VCaP (cell line): ENCODE measurements at regions not wholly inside any gene's neighbourhood (a gene's known extent, or its start where the extent isn't known, plus 50 kb on each side); places are given as distances from the start of the nearest gene placed in this dataset.
"Not testable (repeated sequence)": the region's sequence is repeated elsewhere in the genome, so short reads cannot be mapped to it uniquely, and the experiment has no call there.

Experiments used
- H3K27ac ChIP-seq: fragments of 450-650 bp; 2 replicates; pipeline ENCODE4 v1.5.1; 2017
- TF ChIP-seq, protein P1 (sequence below): fragments of 450-650 bp; conservative IDR thresholded peaks from 2 replicates; pipeline ENCODE4 v1.5.1; 2017; ENCODE audit warnings: mild to moderate bottlenecking, moderate library complexity

DNA sequence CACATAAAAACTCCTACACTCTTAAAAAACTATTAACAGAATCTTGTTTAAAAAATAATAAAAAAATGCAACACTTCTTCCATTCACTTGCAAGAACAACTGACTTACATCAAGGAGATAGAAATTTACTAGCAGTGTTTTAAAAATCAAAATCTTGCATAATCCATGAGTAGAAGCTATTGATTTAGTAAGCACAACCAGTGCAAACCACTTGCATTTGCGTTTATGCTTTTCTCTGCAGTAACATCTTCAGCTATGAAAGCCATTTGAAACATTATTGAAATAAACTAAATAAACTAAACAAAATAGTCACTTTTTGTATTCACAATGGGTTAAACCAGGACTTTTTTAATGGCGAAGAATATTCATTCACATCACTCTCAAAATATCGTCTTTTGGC lies 389.2 kb upstream of the EMCN start:
- TF ChIP-seq, protein P1, sequence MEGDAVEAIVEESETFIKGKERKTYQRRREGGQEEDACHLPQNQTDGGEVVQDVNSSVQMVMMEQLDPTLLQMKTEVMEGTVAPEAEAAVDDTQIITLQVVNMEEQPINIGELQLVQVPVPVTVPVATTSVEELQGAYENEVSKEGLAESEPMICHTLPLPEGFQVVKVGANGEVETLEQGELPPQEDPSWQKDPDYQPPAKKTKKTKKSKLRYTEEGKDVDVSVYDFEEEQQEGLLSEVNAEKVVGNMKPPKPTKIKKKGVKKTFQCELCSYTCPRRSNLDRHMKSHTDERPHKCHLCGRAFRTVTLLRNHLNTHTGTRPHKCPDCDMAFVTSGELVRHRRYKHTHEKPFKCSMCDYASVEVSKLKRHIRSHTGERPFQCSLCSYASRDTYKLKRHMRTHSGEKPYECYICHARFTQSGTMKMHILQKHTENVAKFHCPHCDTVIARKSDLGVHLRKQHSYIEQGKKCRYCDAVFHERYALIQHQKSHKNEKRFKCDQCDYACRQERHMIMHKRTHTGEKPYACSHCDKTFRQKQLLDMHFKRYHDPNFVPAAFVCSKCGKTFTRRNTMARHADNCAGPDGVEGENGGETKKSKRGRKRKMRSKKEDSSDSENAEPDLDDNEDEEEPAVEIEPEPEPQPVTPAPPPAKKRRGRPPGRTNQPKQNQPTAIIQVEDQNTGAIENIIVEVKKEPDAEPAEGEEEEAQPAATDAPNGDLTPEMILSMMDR = no peak

DNA sequence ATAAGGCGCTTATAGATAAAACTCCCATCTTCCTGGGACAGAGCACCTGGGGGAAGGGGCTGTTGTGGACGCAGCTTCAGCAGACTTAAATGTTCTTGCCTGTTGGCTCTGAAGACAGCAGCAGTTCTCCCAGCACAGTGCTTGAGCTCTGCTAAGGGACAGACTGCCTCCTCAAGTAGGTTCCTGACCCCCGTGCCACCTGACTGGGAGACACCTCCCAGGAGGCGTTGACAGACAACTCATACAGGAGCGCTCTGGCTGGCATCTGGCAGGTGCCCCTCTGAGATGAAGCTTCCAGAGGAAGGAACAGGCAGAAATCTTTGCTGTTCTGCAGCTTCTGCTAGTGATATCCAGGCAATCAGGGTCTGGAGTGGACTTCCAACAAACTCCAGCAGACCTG lies 383.1 kb upstream of the EMCN start:
- H3K27ac ChIP-seq = not testable (repeated sequence)

More for the DNA sequence above, 389.2 kb upstream of the EMCN start:
- peak overlapping the region; percentile 56; the same call in 1 of the 2 replicates for H3K27ac ChIP-seq

DNA sequence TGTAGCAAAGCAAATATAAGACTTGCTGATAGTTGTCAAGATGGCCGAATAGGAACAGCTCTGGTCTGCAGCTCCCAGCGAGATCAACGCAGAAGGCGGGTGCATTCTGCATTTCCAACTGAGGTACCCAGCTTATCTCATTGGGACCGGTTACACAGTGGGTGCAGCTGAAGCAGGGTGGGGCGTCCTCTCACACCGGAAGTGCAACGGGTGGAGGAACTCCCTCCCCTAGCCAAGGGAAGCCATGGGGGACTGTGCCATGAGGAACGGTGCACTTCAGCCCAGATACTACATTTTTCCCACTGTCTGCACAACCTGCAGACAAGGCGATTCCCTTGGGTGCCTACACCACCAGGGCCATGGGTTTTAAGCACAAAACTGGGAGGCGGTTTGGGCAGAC lies 382.3 kb upstream of the EMCN start:
- H3K27ac ChIP-seq = no peak overlapping the region
- TF ChIP-seq, protein P1 = no peak

DNA sequence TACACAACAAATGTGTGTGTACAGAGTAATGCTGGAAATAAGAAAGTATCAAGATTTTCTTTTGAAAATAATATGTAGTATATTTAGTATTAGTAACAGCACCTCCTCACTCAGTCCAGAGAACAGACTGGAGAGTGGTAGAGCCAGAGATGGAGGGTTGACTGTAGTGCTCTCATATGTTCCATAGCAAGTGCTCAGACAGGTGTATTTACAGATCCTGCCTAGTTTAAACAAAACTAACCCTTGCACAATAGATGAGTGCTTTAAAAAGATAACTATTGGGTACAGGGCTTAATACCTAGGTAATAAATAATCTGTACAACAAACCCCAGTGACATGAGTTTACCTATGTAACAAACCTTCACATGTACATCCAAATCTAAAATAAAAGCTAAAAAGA lies 381.0 kb upstream of the EMCN start:
- TF ChIP-seq, protein P1 = no peak
- peak overlapping the region; percentile 36 for H3K27ac ChIP-seq

DNA sequence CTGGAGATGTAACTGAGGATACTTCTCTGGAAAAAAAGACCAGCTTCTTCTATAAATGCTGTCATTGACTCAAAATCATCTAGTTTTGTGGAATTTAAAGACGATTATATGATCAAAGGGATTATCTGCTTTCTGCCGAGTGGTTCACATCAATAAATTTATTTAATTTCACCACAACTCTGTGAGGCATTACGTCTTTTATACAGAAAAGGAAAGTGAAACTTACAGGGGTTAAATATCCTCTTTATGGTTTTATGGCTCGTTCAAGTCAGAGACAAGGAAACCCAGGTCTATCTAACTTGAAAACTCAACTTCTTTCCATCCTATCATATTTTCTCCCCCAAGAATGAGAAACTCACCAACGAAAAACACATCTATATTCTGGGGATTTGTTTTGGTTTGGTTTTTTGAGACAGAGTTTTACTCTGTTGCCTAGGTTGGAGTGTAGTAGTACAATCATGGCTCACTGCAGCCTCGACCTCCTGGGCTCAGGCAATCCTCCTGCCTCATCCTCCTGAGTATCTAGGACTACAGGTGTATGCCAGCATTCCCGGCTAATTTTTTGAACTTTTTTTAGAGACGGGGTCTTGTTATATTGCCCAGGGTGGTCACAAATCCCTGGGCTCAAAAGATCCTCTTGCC lies 377.9 kb upstream of the EMCN start:
- TF ChIP-seq, protein P1 = no peak
- H3K27ac ChIP-seq = peak overlapping the region; percentile 71; the same call in 1 of the 2 replicates

DNA sequence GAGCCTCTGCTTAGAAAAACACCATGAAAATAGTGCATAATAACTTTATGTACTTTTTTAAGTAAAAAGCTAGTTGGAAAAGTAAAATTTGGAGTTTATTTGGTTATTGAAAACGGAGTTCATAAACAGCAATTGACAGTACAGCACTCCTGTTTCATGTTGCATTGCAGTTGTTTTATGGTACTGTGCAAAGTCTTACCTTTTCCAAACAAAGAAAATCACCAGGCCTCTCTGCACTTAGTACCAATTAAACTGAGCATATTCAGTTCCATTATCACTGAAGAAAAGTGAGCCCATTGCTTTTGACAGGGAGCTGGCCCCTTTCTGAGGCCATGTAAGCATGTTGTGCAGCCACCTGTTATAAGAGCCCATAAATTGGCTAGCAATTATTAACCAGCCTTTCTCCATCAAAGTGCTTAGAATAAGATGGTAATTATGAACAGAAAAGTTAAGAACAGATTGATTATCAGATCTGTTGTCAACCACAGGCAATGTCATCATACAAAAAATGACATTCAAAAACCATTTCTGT lies 376.6 kb upstream of the EMCN start:
- TF ChIP-seq, protein P1 = no peak
- peak overlapping the region; percentile 71 for H3K27ac ChIP-seq

DNA sequence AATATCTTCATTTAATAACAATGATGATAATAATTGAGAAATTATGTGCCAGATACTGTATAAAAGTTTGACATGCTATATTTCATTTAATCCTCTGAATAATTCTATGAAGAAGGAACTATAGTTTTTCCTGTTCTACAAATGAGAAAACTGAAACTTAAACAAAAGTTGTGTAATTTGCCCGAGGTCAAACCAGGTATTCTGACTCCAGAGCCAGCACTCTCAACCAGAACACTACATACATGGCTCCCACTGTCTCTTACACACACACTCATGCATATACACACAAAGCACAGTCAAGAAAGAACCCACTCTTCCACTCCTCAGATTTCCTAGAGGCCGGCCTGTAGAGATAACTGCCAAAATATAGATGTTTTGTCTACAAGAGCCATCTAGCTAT lies 374.0 kb upstream of the EMCN start:
- no peak overlapping the region for H3K27ac ChIP-seq
- TF ChIP-seq, protein P1 = no peak

DNA sequence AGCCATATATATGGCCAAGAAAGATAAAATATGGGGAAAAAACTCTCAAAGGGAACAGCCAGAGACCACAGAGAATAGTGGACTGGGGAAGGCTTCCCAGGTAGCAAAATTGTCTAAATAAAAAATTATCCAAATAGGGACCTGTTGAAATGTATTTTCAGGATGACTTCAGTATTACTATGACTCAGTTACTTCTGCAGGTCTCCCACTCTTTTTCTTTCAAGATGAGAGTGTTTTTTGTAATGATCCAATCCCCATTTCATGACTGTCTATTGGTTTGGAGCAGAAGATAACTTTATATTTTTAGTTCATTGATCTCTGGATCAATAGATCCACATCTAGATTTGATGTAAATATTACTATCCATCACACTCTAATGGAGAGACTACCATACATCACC lies 372.1 kb upstream of the EMCN start:
- TF ChIP-seq, protein P1 = no peak
- H3K27ac ChIP-seq = no peak overlapping the region
